Lung (tissue), 11 donors: ENCODE measurements at regions not wholly inside any gene's neighbourhood (a gene's known extent, or its start where the extent isn't known, plus 50 kb on each side); places are given as distances from the start of the nearest gene placed in this dataset.

Experiments
- ATAC-seq: fragments of 200-7000 bp; cut with Tn5 transposase; one replicate; pipeline ENCODE4 v1.9.1; 2020; ENCODE audit warnings: moderate number of reproducible peaks; ENCODE audit not compliant: insufficient read depth, low FRiP score
- DNase-seq, 3 donors: peaks; one replicate each; pipeline ENCODE4 v3.0.0-alpha.2; 2013 to 2017
- H3K27ac ChIP-seq, 2 donors: one replicate each; pipeline ENCODE4 v1.5.1; 2013; ENCODE audit warnings: mild to moderate bottlenecking in 2 of 2, moderate library complexity in 2 of 2, control low read depth in 1 of 2, inconsistent platforms in 1 of 2, low read depth in 1 of 2, low read length in 1 of 2
- H3K27me3 ChIP-seq, 3 donors: one replicate each; pipeline ENCODE4 v1.5.1; 2013; ENCODE audit warnings: low read length in 2 of 3; ENCODE audit not compliant: control insufficient read depth in 3 of 3, insufficient read depth in 3 of 3
- H3K36me3 ChIP-seq, 4 donors: one replicate each; pipeline ENCODE4 v1.5.1; 2013; ENCODE audit warnings: low read length in 4 of 4, mild to moderate bottlenecking in 1 of 4, moderate library complexity in 1 of 4; ENCODE audit not compliant: control insufficient read depth in 4 of 4, insufficient read depth in 4 of 4
- H3K4me1 ChIP-seq, 5 donors: one replicate each; pipeline ENCODE4 v1.5.1; 2013; ENCODE audit warnings: low read length in 5 of 5, mild to moderate bottlenecking in 2 of 5, moderate library complexity in 1 of 5; ENCODE audit not compliant: control insufficient read depth in 5 of 5, insufficient read depth in 5 of 5
- H3K4me3 ChIP-seq: one replicate; pipeline ENCODE4 v1.5.1; 2013; ENCODE audit warnings: mild to moderate bottlenecking, control low read depth, moderate library complexity
- H3K9ac ChIP-seq, 2 donors: one replicate each; pipeline ENCODE4 v1.5.1; 2013; ENCODE audit warnings: low read length in 2 of 2, control low read depth in 1 of 2; ENCODE audit not compliant: insufficient read depth in 1 of 2
- H3K9me3 ChIP-seq, 4 donors: one replicate each; pipeline ENCODE4 v1.5.1; 2013; ENCODE audit warnings: low read length in 3 of 4, mild to moderate bottlenecking in 1 of 4, moderate library complexity in 1 of 4; ENCODE audit not compliant: control insufficient read depth in 4 of 4, insufficient read depth in 3 of 4
- CTCF ChIP-seq: IDR thresholded peaks from 2 replicates; pipeline ENCODE4 v1.5.1; 2012; ENCODE audit warnings: mild to moderate bottlenecking; ENCODE audit errors: control extremely low read depth, extremely low read depth
- WGBS, 2 donors: extraction: QIAGEN DNeasy Blood & Tissue Kit; methylation state at CpG; one replicate each; pipeline ENCODE4 v1.1.7; 2013; 5-methylcytosine and 5-hydroxymethylcytosine counted together
- donor health status: control.
- donor health status: control.
- donor health status: Bipolar disorder and iron deficiency.
- donor health status: healthy.
- donor health status: DM: yes; HTN: yes; CAD: no.

DNA sequence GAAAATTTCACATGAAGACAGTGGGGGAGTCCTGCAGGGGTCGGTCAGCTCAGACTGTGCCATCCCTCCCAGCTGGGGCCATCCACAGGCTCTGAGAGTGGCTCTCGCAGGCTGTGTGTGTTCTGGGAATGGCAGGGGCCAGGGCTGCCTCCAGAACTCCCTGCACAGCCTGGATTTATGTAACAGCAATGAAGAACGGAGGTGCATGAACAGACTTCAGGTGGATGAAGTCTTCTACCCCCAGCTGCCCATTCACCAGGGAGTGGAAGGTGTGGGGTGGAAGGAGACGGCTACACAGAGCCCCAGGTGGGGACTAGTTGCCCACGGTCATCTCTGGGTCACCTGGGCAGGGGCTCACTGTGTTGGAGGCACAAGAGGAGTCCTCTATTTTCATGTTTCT lies 56.1 kb upstream of the HDAC4 start:
- H3K36me3 ChIP-seq = no peaks in the 10 kb centered on the region
- DNase-seq = no peak
- no peaks in the 10 kb centered on the region for H3K4me1 ChIP-seq
- no peak overlapping the region for H3K4me3 ChIP-seq
- ATAC-seq = no peak
- 84 to 90% methylated on average over 5 of the region's 5 CpGs for WGBS, 2 donors
- no peak for TF ChIP-seq CTCF
- no peak overlapping the region for H3K27ac ChIP-seq
- peaks cover 0 to 3% (median 1%) of the 10 kb centered on the region in 4 donors for H3K9me3 ChIP-seq
- no peak overlapping the region for H3K9ac ChIP-seq
- H3K27me3 ChIP-seq = no peaks in the 10 kb centered on the region

- 91 to 92% methylated on average over 17 of the region's 17 CpGs for WGBS, 2 donors
- no peak for TF ChIP-seq CTCF
- Histone ChIP-seq H3K27ac (no peak overlapping the region), H3K36me3 (no peaks in the 10 kb centered on the region), H3K4me3 (no peak overlapping the region), H3K9me3 (peaks cover 0 to 5% (median 2%) of the 10 kb centered on the region in 4 donors), H3K9ac (no peak overlapping the region), H3K27me3 (no peaks in the 10 kb centered on the region), H3K4me1 (no peaks in the 10 kb centered on the region)
- ATAC-seq (no peak), DNase-seq (no peak)
These were observed 54.8 kb upstream of the HDAC4 start for GRCh38 chr2:239455436-239456203.

- DNase-seq (no peak), ATAC-seq (no peak)
- Histone ChIP-seq H3K36me3 (no peaks in the 10 kb centered on the region), H3K27me3 (no peaks in the 10 kb centered on the region), H3K4me1 (no peaks in the 10 kb centered on the region), H3K9ac (no peak overlapping the region), H3K4me3 (no peak overlapping the region), H3K27ac (no peak overlapping the region), H3K9me3 (peaks cover 0 to 5% (median 2%) of the 10 kb centered on the region in 4 donors)
- no peak for TF ChIP-seq CTCF
- WGBS, 2 donors = 83 to 86% methylated on average over 2 of the region's 2 CpGs
These were observed 53.7 kb upstream of the HDAC4 start for GRCh38 chr2:239454507-239454906.
